ENCODE measurements at regions not wholly inside any gene's neighbourhood (a gene's known extent, or its start where the extent isn't known, plus 50 kb on each side); places are given as distances from the start of the nearest gene placed in this dataset.

DNA sequence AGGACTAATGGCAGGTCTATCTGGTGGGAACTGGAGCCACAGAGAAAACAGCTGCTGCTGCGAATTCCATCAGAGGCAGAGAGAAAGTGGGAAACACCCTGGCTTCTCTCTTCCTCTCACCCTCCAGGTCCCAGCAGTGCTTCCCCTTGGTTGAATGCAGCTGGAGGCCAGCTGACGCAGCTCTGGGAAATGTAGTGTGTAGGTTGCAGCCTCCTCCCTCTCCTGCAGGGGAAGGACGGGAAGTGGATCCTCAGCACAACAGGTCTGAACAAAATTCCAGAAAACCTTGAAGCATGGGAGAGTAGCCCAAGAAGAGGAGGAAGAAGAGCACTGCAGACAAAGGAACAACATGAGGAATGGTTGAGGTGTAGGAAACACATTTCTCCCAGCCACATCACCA is 67.8 kb upstream of the MMP2 start:
- TF ChIP-seq, protein P1, sequence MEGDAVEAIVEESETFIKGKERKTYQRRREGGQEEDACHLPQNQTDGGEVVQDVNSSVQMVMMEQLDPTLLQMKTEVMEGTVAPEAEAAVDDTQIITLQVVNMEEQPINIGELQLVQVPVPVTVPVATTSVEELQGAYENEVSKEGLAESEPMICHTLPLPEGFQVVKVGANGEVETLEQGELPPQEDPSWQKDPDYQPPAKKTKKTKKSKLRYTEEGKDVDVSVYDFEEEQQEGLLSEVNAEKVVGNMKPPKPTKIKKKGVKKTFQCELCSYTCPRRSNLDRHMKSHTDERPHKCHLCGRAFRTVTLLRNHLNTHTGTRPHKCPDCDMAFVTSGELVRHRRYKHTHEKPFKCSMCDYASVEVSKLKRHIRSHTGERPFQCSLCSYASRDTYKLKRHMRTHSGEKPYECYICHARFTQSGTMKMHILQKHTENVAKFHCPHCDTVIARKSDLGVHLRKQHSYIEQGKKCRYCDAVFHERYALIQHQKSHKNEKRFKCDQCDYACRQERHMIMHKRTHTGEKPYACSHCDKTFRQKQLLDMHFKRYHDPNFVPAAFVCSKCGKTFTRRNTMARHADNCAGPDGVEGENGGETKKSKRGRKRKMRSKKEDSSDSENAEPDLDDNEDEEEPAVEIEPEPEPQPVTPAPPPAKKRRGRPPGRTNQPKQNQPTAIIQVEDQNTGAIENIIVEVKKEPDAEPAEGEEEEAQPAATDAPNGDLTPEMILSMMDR (IDR thresholded peaks at IDR 0.05; ENCODE audit: low read depth, low read length): no peak
- DNase-seq: no peak
- Histone ChIP-seq H3K4me3 (ENCODE audit: low read depth, low read length) (no peak overlapping the region), H3K9me3 (ENCODE audit: severe bottlenecking) (no peaks in the 10 kb centered on the region), H3K27ac (no peak overlapping the region), H3K27me3 (ENCODE audit: insufficient read depth, low read depth, severe bottlenecking) (no peaks in the 10 kb centered on the region), H3K36me3 (no peaks in the 10 kb centered on the region)

DNA sequence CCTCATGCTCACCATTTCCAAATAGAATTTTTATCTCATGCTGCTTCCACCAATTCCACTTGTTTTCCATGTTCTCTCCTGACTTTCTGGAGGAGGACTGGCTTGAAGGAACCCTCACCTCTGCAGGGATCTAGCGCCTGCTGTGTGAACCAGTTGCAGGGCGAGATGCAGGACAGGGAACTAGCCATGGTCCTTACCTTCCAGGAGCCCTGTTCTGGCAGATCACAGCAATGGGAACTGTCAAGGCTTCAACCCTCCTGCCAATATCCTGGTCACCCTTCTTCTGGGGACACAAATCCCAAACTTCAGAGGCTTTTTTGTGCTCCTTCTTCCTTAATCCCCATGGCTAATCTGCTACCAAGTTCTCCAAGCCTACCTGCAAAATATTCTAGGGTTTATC is 60.4 kb upstream of the MMP2 start:
- no peaks in the 10 kb centered on the region for H3K27me3 ChIP-seq (ENCODE audit: insufficient read depth, low read depth, severe bottlenecking)
- no peak for DNase-seq
- TF ChIP-seq, protein P1 (IDR thresholded peaks at IDR 0.05; ENCODE audit: low read depth, low read length): no peak
- no peak overlapping the region for H3K27ac ChIP-seq
- H3K4me3 ChIP-seq (ENCODE audit: low read depth, low read length): no peak overlapping the region
- no peaks in the 10 kb centered on the region for H3K36me3 ChIP-seq
- no peaks in the 10 kb centered on the region for H3K9me3 ChIP-seq (ENCODE audit: severe bottlenecking)

DNA sequence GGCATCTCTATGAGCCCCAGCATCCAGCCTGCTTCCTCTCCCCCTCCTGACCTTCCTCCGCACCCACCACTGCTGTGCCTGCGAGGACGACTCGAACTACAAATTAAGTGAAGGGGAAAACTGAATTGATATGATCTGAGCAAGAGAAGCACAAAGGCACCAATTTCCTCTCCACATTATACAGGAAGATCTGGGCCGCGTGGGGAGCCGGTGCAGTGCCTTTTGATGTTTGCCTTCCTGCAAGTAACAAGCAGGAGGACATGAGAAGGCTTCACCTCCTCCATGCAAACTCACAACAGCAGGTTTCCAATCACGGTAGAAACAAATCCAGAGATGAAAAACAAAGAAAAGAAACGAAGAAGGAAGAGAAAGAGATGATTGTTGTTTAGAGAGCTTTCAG is 57.8 kb upstream of the MMP2 start:
- Histone ChIP-seq H3K9me3 (ENCODE audit: severe bottlenecking) (no peaks in the 10 kb centered on the region), H3K4me3 (ENCODE audit: low read depth, low read length) (no peak overlapping the region), H3K27me3 (ENCODE audit: insufficient read depth, low read depth, severe bottlenecking) (no peaks in the 10 kb centered on the region), H3K27ac (no peak overlapping the region), H3K36me3 (no peaks in the 10 kb centered on the region)
- TF ChIP-seq, protein P1 (IDR thresholded peaks at IDR 0.05; ENCODE audit: low read depth, low read length): no peak
- no peak for DNase-seq

DNA sequence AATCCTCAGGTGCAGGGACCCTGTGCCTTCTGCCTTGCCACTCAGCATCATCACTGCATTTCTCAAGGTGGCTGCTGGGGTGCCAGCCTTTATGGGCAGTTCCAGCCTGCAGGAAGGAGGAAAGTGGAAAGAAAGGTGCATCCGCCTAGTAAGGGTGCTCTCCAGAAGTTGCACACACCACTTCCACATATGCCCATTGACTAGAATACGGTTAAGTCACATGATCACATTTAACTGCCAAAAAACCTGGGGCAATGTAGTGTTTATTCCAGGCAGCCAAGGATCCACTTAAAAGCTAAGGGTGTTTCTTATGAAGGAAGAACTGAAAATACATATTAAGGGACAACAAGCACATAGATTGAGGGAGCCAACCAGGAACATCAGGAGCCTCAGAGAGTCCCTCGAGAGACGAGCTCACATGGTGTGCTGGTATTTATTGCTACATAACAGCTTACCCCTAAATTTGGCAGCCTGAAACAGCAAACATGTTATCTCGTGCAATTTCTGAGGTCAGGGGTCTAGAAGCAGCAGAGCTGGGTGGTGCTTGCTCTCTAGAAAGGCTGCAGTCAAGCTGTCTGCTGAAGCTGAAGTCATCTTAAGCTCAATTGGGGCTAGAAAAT is 52.0 kb upstream of the MMP2 start:
- H3K4me3 ChIP-seq (ENCODE audit: low read depth, low read length): no peak overlapping the region
- DNase-seq: no peak
- H3K27ac ChIP-seq: no peak overlapping the region
- no peaks in the 10 kb centered on the region for H3K27me3 ChIP-seq (ENCODE audit: insufficient read depth, low read depth, severe bottlenecking)
- H3K36me3 ChIP-seq: no peaks in the 10 kb centered on the region
- TF ChIP-seq, protein P1 (IDR thresholded peaks at IDR 0.05; ENCODE audit: low read depth, low read length): no peak
- no peaks in the 10 kb centered on the region for H3K9me3 ChIP-seq (ENCODE audit: severe bottlenecking)
